ENCODE measurements at regions not wholly inside any gene's neighbourhood (a gene's known extent, or its start where the extent isn't known, plus 50 kb on each side); places are given as distances from the start of the nearest gene placed in this dataset.

- FAIRE-seq, result no peak
These were observed 240.7 kb downstream of the SHOX2 start for GRCh38 chr3:157865352-157866000.

GRCh38 chr3:157861076-157861765 lies 245.0 kb downstream of the SHOX2 start:
- no peak for DNase-seq (ENCODE audit: low read depth in 1 of 2, low spot score in 1 of 2)
- FAIRE-seq, result no peak
- no peaks in the 10 kb centered on the region for H3K4me1 ChIP-seq
- no peak overlapping the region for H3K4me2 ChIP-seq
- 34% methylated on average over 4 of the region's 4 CpGs for WGBS (ENCODE audit: missing lambda C conversion rate)
- ChIA-PET CTCF (interaction anchor here (0.9 to 1.7 kb wide), 5 partner anchors 9 to 573 kb away, joined by 3 to 5 read pairs (median 4); no protein-coding TSS in a partner anchor), POLR2A (no interaction called here)
- H3K4me3 ChIP-seq, result no peak overlapping the region
- TF ChIP-seq MAFK (IDR thresholded peaks at IDR 0.05; ENCODE audit: partially characterized antibody) (peak; percentile 30), ZSCAN20 (CRISPR knock-in tag; IDR thresholded peaks at IDR 0.05) (no peak)
- no peak for ATAC-seq
- H3K27ac ChIP-seq, result no peak overlapping the region
- no peaks in the 10 kb centered on the region for H3K9me3 ChIP-seq

More at GRCh38 chr3:157865352-157866000, 240.7 kb downstream of the SHOX2 start:
- TF ChIP-seq SMC3 (IDR thresholded peaks at IDR 0.05), result peak; percentile 32; the same call in 2 of the 3 replicates
- TF ChIP-seq HOXA7 (CRISPR knock-in tag; IDR thresholded peaks at IDR 0.05), result no peak
- TF ChIP-seq RAD21 (conservative IDR thresholded peaks at IDR 0.05 in 1 of 2, IDR thresholded peaks at IDR 0.05 in 1 of 2), result peak; percentile 40 to 64; a peak in 4 of 5 replicates
- no peak for TF ChIP-seq NPAS2 (CRISPR knock-in tag; IDR thresholded peaks at IDR 0.05; ENCODE audit: borderline replicate concordance)
- no peak for TF ChIP-seq JUNB (IDR thresholded peaks at IDR 0.05)
- TF ChIP-seq CTCF (IDR thresholded peaks at IDR 0.05), result peak; percentile 34; the same call in 2 of the 3 replicates
- TF ChIP-seq NFE2L2 (conservative IDR thresholded peaks at IDR 0.05; ENCODE audit: low read length), result no peak
- TF ChIP-seq FOSL2 (IDR thresholded peaks at IDR 0.05), result no peak
- no peak for TF ChIP-seq FOSL2 (CRISPR knock-in tag; IDR thresholded peaks at IDR 0.05)
- no peak for TF ChIP-seq POLR2A (IDR thresholded peaks at IDR 0.05; ENCODE audit: low read length)
- TF ChIP-seq REST (IDR thresholded peaks at IDR 0.05), result no peak
- ChIA-PET CTCF (interaction anchor here (0.8 to 1.1 kb wide), 3 partner anchors 68 to 358 kb away, joined by 3 read pairs; no protein-coding TSS in a partner anchor), POLR2A (no interaction called here)
- DNase-seq (ENCODE audit: low read depth in 1 of 2, low spot score in 1 of 2) (peak; percentile 10 to 30), ATAC-seq (peak in 1 of 2 experiments; percentile 87; a peak in 3 of 6 replicates)
- Histone ChIP-seq H3K4me3 (no peak overlapping the region), H3K4me1 (no peaks in the 10 kb centered on the region), H3K4me2 (no peak overlapping the region), H3K27ac (no peak overlapping the region), H3K9me3 (no peaks in the 10 kb centered on the region)
- 33% methylated on average over 9 of the region's 9 CpGs for WGBS (ENCODE audit: missing lambda C conversion rate)

- CTCF ChIA-PET, result interaction anchor here (0.7 to 1.7 kb wide), 4 partner anchors 13 to 575 kb away, joined by 3 to 5 read pairs (median 4); no protein-coding TSS in a partner anchor
- POLR2A ChIA-PET, result no interaction called here
- WGBS (ENCODE audit: missing lambda C conversion rate), result 3% methylated on average over 2 of the region's 2 CpGs
- no peak for FAIRE-seq
- no peak for ATAC-seq
- no peaks in the 10 kb centered on the region for H3K4me1 ChIP-seq
- no peak overlapping the region for H3K4me3 ChIP-seq
- DNase-seq (ENCODE audit: low read depth in 1 of 2, low spot score in 1 of 2), result no peak
- no peaks in the 10 kb centered on the region for H3K9me3 ChIP-seq
- H3K4me2 ChIP-seq, result no peak overlapping the region
- no peak overlapping the region for H3K27ac ChIP-seq
- TF ChIP-seq ZNF302 (CRISPR knock-in tag; IDR thresholded peaks at IDR 0.05) (no peak), NFE2L2 (conservative IDR thresholded peaks at IDR 0.05; ENCODE audit: low read length) (no peak), JUNB (IDR thresholded peaks at IDR 0.05) (no peak), HEYL (CRISPR knock-in tag; IDR thresholded peaks at IDR 0.05) (no peak), NPAS2 (CRISPR knock-in tag; IDR thresholded peaks at IDR 0.05; ENCODE audit: borderline replicate concordance) (no peak), ATOH8 (CRISPR knock-in tag; IDR thresholded peaks at IDR 0.05; ENCODE audit: low read depth) (no peak), TP53 (CRISPR knock-in tag; IDR thresholded peaks at IDR 0.05) (no peak), ELK1 (IDR thresholded peaks at IDR 0.05; ENCODE audit: low read depth, low read length) (no peak), ESRRA (IDR thresholded peaks at IDR 0.05; ENCODE audit: borderline replicate concordance, low read length) (no peak), CEBPB (IDR thresholded peaks at IDR 0.05) (no peak)
These were observed 246.7 kb downstream of the SHOX2 start for GRCh38 chr3:157859541-157859940.
